Neuron (in vitro differentiated cells): ENCODE measurements at regions not wholly inside any gene's neighbourhood (a gene's known extent, or its start where the extent isn't known, plus 50 kb on each side); places are given as distances from the start of the nearest gene placed in this dataset.
A peak's percentile ranks its signal among the peaks of the same experiment; 100 is the strongest.
"Not testable (repeated sequence)": the region's sequence is repeated elsewhere in the genome, so short reads cannot be mapped to it uniquely, and the experiment has no call there.

Source experiments
- H2AFZ ChIP-seq: one replicate; pipeline ENCODE4 v1.6.1; 2013; ENCODE audit warnings: low read depth, mild to moderate bottlenecking, inconsistent platforms, low read length, moderate library complexity
- H3K27me3 ChIP-seq: one replicate; pipeline ENCODE4 v1.6.1; 2013; ENCODE audit warnings: low read length; ENCODE audit not compliant: insufficient read depth
- H3K36me3 ChIP-seq: one replicate; pipeline ENCODE4 v1.6.1; 2013; ENCODE audit warnings: low read length; ENCODE audit not compliant: insufficient read depth
- H3K4me1 ChIP-seq: one replicate; pipeline ENCODE4 v1.6.1; 2013; ENCODE audit warnings: low read length; ENCODE audit not compliant: insufficient read depth
- H3K4me3 ChIP-seq: 2 replicates; pipeline ENCODE4 v1.5.1; 2013; ENCODE audit warnings: mild to moderate bottlenecking, low read length, moderate library complexity
- H3K9me3 ChIP-seq: one replicate; pipeline ENCODE4 v1.6.1; 2013; ENCODE audit warnings: low read length

GRCh38 chr9:97248252-97248651 is 59.2 kb upstream of the CCDC180 start:
- H3K27me3 ChIP-seq, H3K4me3 ChIP-seq, H3K36me3 ChIP-seq, H2AFZ ChIP-seq, H3K4me1 ChIP-seq, H3K9me3 ChIP-seq: not testable (repeated sequence)

GRCh38 chr9:97243606-97244005 is 63.9 kb upstream of the CCDC180 start:
- H3K36me3 ChIP-seq = no peaks in the 10 kb centered on the region
- peaks cover 10% of the 10 kb centered on the region for H3K4me1 ChIP-seq
- no peak overlapping the region for H2AFZ ChIP-seq
- no peaks in the 10 kb centered on the region for H3K9me3 ChIP-seq
- H3K4me3 ChIP-seq = no peak overlapping the region
- H3K27me3 ChIP-seq = no peaks in the 10 kb centered on the region

GRCh38 chr9:97241430-97241829 is 66.0 kb upstream of the CCDC180 start:
- H3K4me1 ChIP-seq = peaks cover 12% of the 10 kb centered on the region
- H3K27me3 ChIP-seq, H3K4me3 ChIP-seq, H2AFZ ChIP-seq, H3K36me3 ChIP-seq, H3K9me3 ChIP-seq: not testable (repeated sequence)

DNA sequence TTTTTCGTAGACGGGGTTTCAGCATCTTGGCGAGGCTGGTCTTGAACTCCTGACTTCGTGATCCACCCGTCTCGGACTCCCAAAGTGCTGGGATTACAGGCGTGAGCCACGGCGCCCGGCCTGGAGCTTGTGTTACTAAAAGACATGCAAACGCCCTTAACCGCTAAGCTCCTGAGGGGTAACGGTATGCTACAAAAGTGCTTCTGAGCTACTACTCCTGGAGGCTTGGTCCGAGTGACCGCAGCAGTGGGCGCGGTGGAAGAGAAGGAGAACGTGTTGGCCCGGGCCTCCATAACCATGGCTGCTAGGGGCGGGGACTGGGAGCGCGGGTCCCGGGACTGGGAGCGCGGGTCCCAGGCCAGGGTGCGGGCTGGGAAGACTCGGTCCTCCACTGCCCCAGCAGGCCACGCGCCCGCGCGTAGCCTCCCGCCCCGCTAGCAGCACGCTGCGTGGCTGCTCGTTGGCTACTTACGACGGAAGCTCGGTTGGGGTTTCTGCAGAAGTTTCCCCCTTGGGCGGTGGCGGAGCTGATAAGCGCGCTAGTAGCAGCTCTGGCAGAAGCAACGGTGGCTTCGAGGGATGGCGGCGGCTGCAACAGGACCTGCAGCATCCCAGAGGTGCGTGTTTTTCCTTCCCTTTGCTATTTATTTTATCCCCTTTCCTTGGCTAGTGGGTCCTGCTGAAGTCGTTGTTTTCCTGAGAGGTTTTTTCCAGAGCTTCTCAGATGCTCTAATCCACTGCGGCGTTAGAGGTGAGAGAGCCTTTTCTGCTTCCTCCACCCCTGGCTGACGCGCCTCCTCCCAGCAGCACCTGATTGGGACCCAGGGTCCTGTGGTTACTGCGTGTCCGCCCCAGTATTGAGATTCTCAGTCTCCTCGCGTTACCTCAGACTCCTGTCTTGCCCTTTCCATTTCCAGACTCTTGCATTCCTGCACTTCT is 69.2 kb upstream of the CCDC180 start:
- Histone ChIP-seq H3K4me3 (peak overlapping the region; percentile 78), H3K36me3 (no peaks in the 10 kb centered on the region), H2AFZ (peak overlapping the region; percentile 70), H3K4me1 (peaks cover 12% of the 10 kb centered on the region), H3K9me3 (peaks cover 1% of the 10 kb centered on the region), H3K27me3 (no peaks in the 10 kb centered on the region)

GRCh38 chr9:97237311-97237786 is 70.1 kb upstream of the CCDC180 start:
- Histone ChIP-seq H3K9me3 (peaks cover 4% of the 10 kb centered on the region), H3K4me3 (peak overlapping the region; percentile 78), H3K36me3 (no peaks in the 10 kb centered on the region), H3K27me3 (no peaks in the 10 kb centered on the region), H3K4me1 (peaks cover 12% of the 10 kb centered on the region), H2AFZ (no peak overlapping the region)

DNA sequence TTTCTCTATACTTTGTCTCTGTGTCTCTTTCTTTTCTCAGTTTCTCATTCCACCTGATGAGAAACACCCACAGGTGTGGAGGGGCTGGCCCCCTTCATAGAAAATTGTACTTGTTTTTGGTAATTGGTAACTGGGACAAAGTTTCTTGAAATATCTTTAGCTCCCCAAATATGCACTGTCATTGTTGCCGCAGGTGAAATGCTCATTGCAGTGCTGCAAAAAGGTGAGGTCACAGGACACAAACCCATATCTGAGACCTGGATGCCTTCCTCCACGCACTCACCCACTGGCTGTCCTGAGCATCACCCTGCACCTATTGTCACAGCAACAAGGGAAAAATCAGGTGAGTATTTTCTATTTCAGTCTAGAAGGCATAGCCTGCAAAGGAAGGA is 74.5 kb upstream of the CCDC180 start:
- H3K9me3 ChIP-seq, H2AFZ ChIP-seq, H3K36me3 ChIP-seq, H3K4me3 ChIP-seq, H3K27me3 ChIP-seq, H3K4me1 ChIP-seq: not testable (repeated sequence)

- H3K4me3 ChIP-seq, H3K36me3 ChIP-seq, H3K9me3 ChIP-seq, H3K27me3 ChIP-seq, H2AFZ ChIP-seq, H3K4me1 ChIP-seq: not testable (repeated sequence)
Observed at GRCh38 chr9:97232060-97233008, 75.1 kb upstream of the CCDC180 start.

- peaks cover 17% of the 10 kb centered on the region for H3K27me3 ChIP-seq
- not testable (repeated sequence) for H3K4me1 ChIP-seq, H3K4me3 ChIP-seq
Observed at GRCh38 chr9:97222393-97222792, 85.1 kb upstream of the CCDC180 start.

DNA sequence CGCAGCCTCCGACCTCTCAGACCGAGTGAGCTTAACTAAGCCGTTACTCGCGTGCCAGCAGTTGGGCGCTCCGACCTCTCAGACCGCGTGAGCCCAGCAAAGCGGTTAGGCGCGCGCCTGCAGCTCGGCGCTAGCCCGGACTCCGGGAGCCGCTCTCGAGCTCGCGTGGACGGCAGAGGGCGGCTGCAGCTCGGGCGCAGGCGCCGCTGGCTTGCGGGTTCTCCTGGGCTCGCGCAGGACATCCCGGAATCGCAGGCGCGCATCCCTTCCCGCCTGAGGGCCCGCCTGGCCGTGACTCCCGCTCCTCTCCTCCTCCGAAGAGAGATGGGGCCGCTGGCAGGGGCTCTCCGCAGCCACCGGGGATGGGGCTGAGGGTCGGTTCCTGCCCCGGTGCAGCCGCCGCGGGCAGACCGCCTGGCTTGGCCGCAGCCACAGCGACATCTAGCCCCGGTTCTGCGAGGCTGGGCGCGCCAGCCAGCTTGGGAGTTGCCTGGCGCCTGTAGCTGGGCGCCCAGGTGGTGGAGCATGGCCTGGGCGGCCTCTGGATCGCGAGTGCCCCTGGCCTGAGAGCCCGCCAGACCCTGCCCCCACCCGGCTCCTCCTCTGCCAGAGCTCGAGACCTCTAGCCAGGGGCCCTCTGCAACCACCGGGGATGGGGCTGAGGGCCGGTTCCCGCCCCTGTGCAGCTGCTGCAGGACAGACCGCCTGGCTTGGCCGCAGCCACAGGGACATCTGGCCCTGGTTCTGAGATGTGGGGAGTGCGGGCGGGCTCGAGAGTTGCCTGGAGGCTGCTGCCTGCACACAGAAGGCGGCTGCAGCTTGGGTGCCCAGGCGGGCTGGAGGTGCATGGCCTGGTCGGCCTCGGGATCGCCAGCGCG is 85.7 kb upstream of the CCDC180 start:
- Histone ChIP-seq H3K27me3 (peaks cover 17% of the 10 kb centered on the region), H3K4me3 (peak overlapping the region; percentile 46), H2AFZ (peak overlapping the region; percentile 76)
- H3K9me3 ChIP-seq, H3K36me3 ChIP-seq, H3K4me1 ChIP-seq: not testable (repeated sequence)

More at GRCh38 chr9:97222393-97222792, 85.1 kb upstream of the CCDC180 start:
- H3K9me3 ChIP-seq, H3K36me3 ChIP-seq, H2AFZ ChIP-seq: not testable (repeated sequence)

DNA sequence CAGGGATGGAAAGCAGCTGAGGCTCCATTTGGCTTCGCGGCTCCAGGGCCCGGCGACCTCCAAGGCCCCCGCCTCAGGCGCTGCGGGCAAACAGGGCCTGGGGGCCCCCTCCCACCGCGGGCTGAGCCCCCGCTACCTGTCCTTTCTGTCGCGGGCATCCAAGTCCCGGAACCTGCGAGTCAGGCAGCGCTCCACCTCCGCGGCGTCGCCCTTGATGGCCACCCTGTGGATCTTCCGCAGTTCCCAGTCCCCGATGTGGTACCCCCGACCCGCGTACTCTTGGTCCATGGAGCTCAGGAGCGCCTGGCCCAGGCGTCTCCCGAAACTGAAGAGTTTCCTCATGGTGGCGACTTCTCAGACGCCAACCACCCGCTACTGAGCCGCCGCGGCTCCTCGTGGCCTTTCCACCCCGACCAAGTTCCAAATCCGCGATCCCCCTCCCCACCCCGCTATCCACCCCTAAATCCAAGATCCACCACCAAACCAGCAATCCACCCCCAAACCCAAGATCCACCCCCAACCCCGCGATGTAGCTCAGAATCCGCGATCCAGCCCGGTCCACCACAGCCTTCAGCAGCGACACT is 86.5 kb upstream of the CCDC180 start:
- H2AFZ ChIP-seq = peak overlapping the region; percentile 76
- H3K9me3 ChIP-seq = no peaks in the 10 kb centered on the region
- H3K36me3 ChIP-seq = no peaks in the 10 kb centered on the region
- peak overlapping the region; percentile 46 for H3K4me3 ChIP-seq
- H3K4me1 ChIP-seq = peaks cover 9% of the 10 kb centered on the region
- peaks cover 17% of the 10 kb centered on the region for H3K27me3 ChIP-seq

GRCh38 chr9:97220396-97220795 is 87.1 kb upstream of the CCDC180 start:
- not testable (repeated sequence) for H3K4me1 ChIP-seq, H3K36me3 ChIP-seq, H3K9me3 ChIP-seq, H3K4me3 ChIP-seq, H2AFZ ChIP-seq
- H3K27me3 ChIP-seq = peaks cover 20% of the 10 kb centered on the region

DNA sequence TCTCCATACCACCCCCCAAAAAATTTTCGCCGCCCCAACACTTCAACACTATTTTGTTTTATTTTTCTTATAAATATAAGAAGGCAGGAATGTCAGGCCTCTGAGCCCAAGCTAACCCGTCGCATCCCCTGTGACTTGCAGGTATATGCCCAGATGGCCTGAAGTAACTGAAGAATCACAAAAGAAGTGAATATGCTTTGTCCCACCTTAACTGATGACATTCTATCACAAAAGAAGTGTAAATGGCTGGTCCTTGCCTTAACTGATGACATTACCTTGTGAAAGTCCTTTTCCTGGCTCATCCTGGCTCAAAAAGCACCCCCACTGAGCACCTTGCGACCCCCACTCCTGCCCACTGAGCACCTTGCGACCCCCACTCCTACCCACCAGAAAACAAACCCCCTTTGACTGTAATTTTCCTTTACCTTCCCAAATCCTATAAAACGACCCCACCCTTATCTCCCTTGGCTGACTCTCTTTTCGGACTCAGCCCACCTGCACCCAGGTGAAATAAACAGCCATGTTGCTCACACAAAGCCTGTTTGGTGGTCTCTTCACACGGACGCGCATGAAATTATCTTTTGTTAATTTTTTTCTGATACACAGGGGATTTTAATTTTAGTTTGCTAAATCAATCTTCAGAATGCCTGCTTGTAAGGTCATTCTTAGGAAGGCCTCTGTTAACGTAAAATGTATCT is 87.9 kb upstream of the CCDC180 start:
- not testable (repeated sequence) for H2AFZ ChIP-seq, H3K4me1 ChIP-seq, H3K4me3 ChIP-seq, H3K9me3 ChIP-seq, H3K36me3 ChIP-seq
- H3K27me3 ChIP-seq = peaks cover 22% of the 10 kb centered on the region
